GM12874 (cell line): ENCODE measurements at regions not wholly inside any gene's neighbourhood (a gene's known extent, or its start where the extent isn't known, plus 50 kb on each side); places are given as distances from the start of the nearest gene placed in this dataset.

Experiments
- TF ChIP-seq, protein P1 (sequence below): IDR thresholded peaks from 2 replicates; pipeline ENCODE4 v1.5.1; 2011; ENCODE audit warnings: low read depth, mild to moderate bottlenecking, control low read depth, low read length, moderate library complexity; ENCODE audit not compliant: insufficient read depth

DNA sequence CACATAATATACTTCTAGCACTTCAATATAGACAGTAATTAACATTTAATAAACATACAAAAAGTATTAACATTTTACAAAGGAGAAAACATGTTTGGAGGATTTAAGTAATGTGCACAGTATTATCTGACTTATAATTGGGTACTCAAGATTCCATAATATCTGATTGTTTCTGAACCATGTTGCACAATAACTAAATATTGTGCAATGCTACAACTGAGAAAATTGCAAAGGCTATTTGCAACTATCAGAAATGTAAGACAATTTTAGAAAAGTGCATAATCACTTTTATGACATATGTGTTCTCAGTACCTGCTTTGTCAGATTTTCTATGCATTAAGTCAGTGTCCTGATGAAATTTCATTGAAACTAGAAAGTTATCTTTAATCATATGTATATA, 934.6 kb downstream of the SOCS6 start:
- TF ChIP-seq, protein P1, sequence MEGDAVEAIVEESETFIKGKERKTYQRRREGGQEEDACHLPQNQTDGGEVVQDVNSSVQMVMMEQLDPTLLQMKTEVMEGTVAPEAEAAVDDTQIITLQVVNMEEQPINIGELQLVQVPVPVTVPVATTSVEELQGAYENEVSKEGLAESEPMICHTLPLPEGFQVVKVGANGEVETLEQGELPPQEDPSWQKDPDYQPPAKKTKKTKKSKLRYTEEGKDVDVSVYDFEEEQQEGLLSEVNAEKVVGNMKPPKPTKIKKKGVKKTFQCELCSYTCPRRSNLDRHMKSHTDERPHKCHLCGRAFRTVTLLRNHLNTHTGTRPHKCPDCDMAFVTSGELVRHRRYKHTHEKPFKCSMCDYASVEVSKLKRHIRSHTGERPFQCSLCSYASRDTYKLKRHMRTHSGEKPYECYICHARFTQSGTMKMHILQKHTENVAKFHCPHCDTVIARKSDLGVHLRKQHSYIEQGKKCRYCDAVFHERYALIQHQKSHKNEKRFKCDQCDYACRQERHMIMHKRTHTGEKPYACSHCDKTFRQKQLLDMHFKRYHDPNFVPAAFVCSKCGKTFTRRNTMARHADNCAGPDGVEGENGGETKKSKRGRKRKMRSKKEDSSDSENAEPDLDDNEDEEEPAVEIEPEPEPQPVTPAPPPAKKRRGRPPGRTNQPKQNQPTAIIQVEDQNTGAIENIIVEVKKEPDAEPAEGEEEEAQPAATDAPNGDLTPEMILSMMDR: no peak

GRCh38 chr18:71221405-71221804, 932.6 kb downstream of the SOCS6 start:
- TF ChIP-seq, protein P1: no peak

- TF ChIP-seq, protein P1: no peak
Measured at GRCh38 chr18:71212222-71212621, 923.4 kb downstream of the SOCS6 start.

DNA sequence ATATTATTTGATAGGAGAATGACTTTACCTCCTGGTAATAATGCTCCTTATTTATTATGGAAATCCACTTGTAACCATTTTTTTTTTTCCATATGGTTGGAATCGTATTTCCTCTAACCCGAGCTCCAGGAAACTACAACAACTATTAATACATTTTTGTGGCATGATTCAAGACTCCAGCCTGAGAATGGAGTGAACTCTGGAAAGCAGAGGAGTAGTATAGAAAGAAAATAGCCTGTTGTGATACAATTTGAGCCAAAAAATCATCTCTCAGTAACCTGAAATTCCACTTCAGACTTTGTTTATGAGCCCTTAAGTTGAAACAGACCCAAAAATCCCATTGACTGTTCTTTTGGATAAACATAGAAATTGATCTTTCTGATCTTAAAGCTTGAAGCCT, 921.1 kb downstream of the SOCS6 start:
- TF ChIP-seq, protein P1: no peak

DNA sequence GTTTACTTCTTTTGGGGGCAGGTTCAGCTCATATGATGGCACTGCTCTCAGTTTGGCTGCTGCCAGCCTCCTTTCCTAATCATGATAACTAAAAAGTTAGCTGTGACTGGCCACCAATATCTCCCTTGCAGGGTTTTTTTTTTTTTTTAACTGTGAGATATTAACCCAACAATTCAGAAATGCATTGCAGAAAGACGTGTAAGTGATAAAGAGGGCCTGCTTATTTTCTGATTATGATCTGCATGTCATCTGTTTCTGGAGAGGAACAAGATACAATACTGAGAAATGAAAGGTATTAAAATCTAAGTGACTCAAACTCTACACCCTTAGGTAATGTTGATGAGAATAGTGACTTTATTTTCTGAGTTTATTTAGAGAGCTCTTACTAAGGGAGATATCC, 905.6 kb downstream of the SOCS6 start:
- TF ChIP-seq, protein P1: no peak

- TF ChIP-seq, protein P1: no peak
Measured at GRCh38 chr18:71189581-71189980, 900.7 kb downstream of the SOCS6 start.

DNA sequence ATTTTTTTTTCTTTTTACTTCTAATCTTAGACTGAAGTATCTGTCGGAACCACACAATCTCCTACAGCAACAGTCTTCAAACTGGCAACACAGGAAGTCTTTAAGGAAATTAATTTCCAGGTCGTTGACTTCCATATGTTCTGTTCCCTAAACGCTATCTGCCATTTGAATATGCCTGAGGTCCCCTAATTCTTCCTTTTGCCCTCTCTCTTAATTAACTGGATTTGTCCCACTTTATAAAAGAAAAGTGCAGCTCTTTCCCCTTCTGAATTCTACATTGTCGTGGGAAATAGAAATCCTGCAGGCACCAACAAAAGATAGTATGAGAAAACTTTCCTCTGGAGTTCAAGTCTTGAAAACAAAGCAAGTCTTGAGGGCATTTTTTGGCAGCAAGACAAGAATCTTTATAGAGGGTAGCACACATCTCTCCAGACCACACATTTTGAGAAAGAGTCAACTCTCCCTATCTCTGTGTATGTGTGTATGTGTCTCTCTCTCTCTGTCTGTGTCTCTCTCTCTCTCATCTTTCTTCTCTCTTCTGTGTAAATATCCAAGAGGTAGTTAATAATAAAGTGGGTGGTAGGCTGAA, 879.8 kb downstream of the SOCS6 start:
- TF ChIP-seq, protein P1: no peak

GRCh38 chr18:71136487-71136886, 847.6 kb downstream of the SOCS6 start:
- TF ChIP-seq, protein P1: no peak
